ENCODE measurements at regions not wholly inside any gene's neighbourhood (a gene's known extent, or its start where the extent isn't known, plus 50 kb on each side); places are given as distances from the start of the nearest gene placed in this dataset.

DNA sequence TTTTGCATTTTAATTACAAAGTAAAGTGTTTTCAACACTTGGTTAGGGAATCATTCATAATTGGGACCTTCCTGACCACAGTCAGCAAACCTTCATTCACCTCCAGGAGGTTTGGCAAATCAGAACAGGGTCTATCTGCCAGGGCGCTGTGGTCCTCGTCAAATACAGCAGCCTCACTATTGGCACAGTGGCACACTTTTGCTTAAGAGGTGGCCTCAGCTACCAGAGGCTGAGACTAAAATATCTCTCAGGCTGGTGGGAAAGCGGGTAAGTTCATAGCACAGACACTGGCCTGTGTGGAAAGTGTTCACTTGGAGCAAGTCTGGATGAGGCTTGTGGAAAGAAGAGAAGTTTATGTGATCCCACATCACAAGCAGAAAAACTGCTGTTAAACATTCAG, 268.6 kb upstream of the DAPK1 start:
- TF ChIP-seq, protein P1, sequence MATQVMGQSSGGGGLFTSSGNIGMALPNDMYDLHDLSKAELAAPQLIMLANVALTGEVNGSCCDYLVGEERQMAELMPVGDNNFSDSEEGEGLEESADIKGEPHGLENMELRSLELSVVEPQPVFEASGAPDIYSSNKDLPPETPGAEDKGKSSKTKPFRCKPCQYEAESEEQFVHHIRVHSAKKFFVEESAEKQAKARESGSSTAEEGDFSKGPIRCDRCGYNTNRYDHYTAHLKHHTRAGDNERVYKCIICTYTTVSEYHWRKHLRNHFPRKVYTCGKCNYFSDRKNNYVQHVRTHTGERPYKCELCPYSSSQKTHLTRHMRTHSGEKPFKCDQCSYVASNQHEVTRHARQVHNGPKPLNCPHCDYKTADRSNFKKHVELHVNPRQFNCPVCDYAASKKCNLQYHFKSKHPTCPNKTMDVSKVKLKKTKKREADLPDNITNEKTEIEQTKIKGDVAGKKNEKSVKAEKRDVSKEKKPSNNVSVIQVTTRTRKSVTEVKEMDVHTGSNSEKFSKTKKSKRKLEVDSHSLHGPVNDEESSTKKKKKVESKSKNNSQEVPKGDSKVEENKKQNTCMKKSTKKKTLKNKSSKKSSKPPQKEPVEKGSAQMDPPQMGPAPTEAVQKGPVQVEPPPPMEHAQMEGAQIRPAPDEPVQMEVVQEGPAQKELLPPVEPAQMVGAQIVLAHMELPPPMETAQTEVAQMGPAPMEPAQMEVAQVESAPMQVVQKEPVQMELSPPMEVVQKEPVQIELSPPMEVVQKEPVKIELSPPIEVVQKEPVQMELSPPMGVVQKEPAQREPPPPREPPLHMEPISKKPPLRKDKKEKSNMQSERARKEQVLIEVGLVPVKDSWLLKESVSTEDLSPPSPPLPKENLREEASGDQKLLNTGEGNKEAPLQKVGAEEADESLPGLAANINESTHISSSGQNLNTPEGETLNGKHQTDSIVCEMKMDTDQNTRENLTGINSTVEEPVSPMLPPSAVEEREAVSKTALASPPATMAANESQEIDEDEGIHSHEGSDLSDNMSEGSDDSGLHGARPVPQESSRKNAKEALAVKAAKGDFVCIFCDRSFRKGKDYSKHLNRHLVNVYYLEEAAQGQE (IDR thresholded peaks at IDR 0.05; ENCODE audit: insufficient read depth in 1 of 2, low read depth in 2 of 2, low read length in 2 of 2): no peak
- no peak for TF ChIP-seq FOXP2 (optimal IDR thresholded peaks at IDR 0.05; ENCODE audit: borderline replicate concordance, extremely low read depth, extremely low read length, insufficient read depth)
- TF ChIP-seq POLR2AphosphoS5 (IDR thresholded peaks at IDR 0.05; ENCODE audit: low read depth, low read length): no peak
- TF ChIP-seq TAF1 (IDR thresholded peaks at IDR 0.05; ENCODE audit: borderline replicate concordance, insufficient read depth, low read length): no peak
- TF ChIP-seq SIN3A (IDR thresholded peaks at IDR 0.05; ENCODE audit: borderline replicate concordance, insufficient read depth, low read length): no peak

GRCh38 chr9:87233431-87233830, 264.2 kb upstream of the DAPK1 start:
- TF ChIP-seq FOXP2 (optimal IDR thresholded peaks at IDR 0.05; ENCODE audit: borderline replicate concordance, extremely low read depth, extremely low read length, insufficient read depth) (no peak), POLR2AphosphoS5 (IDR thresholded peaks at IDR 0.05; ENCODE audit: low read depth, low read length) (no peak), SIN3A (IDR thresholded peaks at IDR 0.05; ENCODE audit: borderline replicate concordance, insufficient read depth, low read length) (no peak), TAF1 (IDR thresholded peaks at IDR 0.05; ENCODE audit: borderline replicate concordance, insufficient read depth, low read length) (no peak)
- TF ChIP-seq, protein P1 (IDR thresholded peaks at IDR 0.05; ENCODE audit: insufficient read depth in 1 of 2, low read depth in 2 of 2, low read length in 2 of 2): no peak

- TF ChIP-seq TAF1 (IDR thresholded peaks at IDR 0.05; ENCODE audit: borderline replicate concordance, insufficient read depth, low read length) (no peak), FOXP2 (optimal IDR thresholded peaks at IDR 0.05; ENCODE audit: borderline replicate concordance, extremely low read depth, extremely low read length, insufficient read depth) (no peak), POLR2AphosphoS5 (IDR thresholded peaks at IDR 0.05; ENCODE audit: low read depth, low read length) (no peak), SIN3A (IDR thresholded peaks at IDR 0.05; ENCODE audit: borderline replicate concordance, insufficient read depth, low read length) (no peak)
- TF ChIP-seq, protein P1 (IDR thresholded peaks at IDR 0.05; ENCODE audit: insufficient read depth in 1 of 2, low read depth in 2 of 2, low read length in 2 of 2): no peak
Measured at GRCh38 chr9:87233899-87234455, 263.7 kb upstream of the DAPK1 start.

- TF ChIP-seq, protein P1 (IDR thresholded peaks at IDR 0.05; ENCODE audit: insufficient read depth in 1 of 2, low read depth in 2 of 2, low read length in 2 of 2): no peak
- no peak for TF ChIP-seq TAF1 (IDR thresholded peaks at IDR 0.05; ENCODE audit: borderline replicate concordance, insufficient read depth, low read length)
Measured at GRCh38 chr9:87234854-87235253, 262.8 kb upstream of the DAPK1 start.

DNA sequence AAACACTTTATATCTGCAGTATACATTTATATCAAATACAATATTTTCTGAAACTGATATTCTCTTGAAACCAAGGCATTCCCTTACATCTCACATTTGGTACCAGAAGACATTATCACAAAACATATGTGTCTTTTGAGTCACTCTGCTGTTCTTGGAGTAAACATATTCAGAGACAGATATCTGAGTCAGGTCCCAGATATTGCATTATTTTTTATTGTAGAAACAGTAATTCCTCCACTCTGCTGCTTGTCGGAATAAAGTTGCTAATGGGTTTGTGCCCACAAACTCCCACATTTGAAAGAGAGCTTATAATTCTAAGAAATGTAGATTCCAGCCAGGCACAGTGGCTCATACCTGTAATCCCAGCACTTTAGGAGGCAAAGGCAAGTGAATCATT, 261.1 kb upstream of the DAPK1 start:
- no peak for TF ChIP-seq SIN3A (IDR thresholded peaks at IDR 0.05; ENCODE audit: borderline replicate concordance, insufficient read depth, low read length)
- TF ChIP-seq TAF1 (IDR thresholded peaks at IDR 0.05; ENCODE audit: borderline replicate concordance, insufficient read depth, low read length): no peak
- TF ChIP-seq POLR2AphosphoS5 (IDR thresholded peaks at IDR 0.05; ENCODE audit: low read depth, low read length): no peak
- TF ChIP-seq FOXP2 (optimal IDR thresholded peaks at IDR 0.05; ENCODE audit: borderline replicate concordance, extremely low read depth, extremely low read length, insufficient read depth): no peak
- TF ChIP-seq, protein P1 (IDR thresholded peaks at IDR 0.05; ENCODE audit: insufficient read depth in 1 of 2, low read depth in 2 of 2, low read length in 2 of 2): no peak

Data from PFSK-1 (cell line).